HL-60 (cell line): ENCODE measurements at regions not wholly inside any gene's neighbourhood (a gene's known extent, or its start where the extent isn't known, plus 50 kb on each side); places are given as distances from the start of the nearest gene placed in this dataset.

Experiments
- DNase-seq, 2 experiments: peaks; one replicate each; pipeline ENCODE4 v3.0.0-alpha.2; 2010 to 2020; ENCODE audit warnings: low read depth in 1 of 2, low spot score in 1 of 2
- H3K27ac ChIP-seq: fragments of 250-450 bp; sonication (Bioruptor Pico); replicated peaks from 2 replicates; pipeline ENCODE4 v1.5.1; 2020; ENCODE audit warnings: mild to moderate bottlenecking, moderate library complexity
- H3K27me3 ChIP-seq: fragments of 250-450 bp; sonication (Bioruptor Pico); 2 replicates; pipeline ENCODE4 v1.5.1; 2021; ENCODE audit warnings: mild to moderate bottlenecking, moderate library complexity; ENCODE audit not compliant: insufficient read depth, poor library complexity, severe bottlenecking
- H3K4me3 ChIP-seq: replicated peaks from 2 replicates; pipeline ENCODE4 v1.5.1; 2011; ENCODE audit warnings: mild to moderate bottlenecking, control low read depth, low read length; ENCODE audit not compliant: insufficient read depth
- CTCF ChIP-seq: IDR thresholded peaks from one replicate; pipeline ENCODE4 v1.5.1; 2011; ENCODE audit warnings: low read length, control low read depth, inconsistent platforms; ENCODE audit not compliant: insufficient read depth
- GABPA ChIP-seq: IDR thresholded peaks from 2 replicates; pipeline ENCODE4 v1.6.1; 2012; ENCODE audit warnings: low read depth
- POLR2AphosphoS5 ChIP-seq: IDR thresholded peaks from 2 replicates; pipeline ENCODE4 v1.6.1; 2012; ENCODE audit warnings: low read depth
- SPI1 ChIP-seq: IDR thresholded peaks from 2 replicates; pipeline ENCODE4 v1.6.1; 2012; ENCODE audit warnings: low read depth, mild to moderate bottlenecking, borderline replicate concordance
- TF ChIP-seq, protein P1 (sequence below): IDR thresholded peaks from 2 replicates; pipeline ENCODE4 v1.6.1; 2012; ENCODE audit warnings: low read depth; ENCODE audit not compliant: insufficient replicate concordance

GRCh38 chr4:141335166-141335565 lies 114.5 kb downstream of the ZNF330 start:
- TF ChIP-seq GABPA (no peak), CTCF (no peak), SPI1 (no peak), POLR2AphosphoS5 (no peak)
- TF ChIP-seq, protein P1, sequence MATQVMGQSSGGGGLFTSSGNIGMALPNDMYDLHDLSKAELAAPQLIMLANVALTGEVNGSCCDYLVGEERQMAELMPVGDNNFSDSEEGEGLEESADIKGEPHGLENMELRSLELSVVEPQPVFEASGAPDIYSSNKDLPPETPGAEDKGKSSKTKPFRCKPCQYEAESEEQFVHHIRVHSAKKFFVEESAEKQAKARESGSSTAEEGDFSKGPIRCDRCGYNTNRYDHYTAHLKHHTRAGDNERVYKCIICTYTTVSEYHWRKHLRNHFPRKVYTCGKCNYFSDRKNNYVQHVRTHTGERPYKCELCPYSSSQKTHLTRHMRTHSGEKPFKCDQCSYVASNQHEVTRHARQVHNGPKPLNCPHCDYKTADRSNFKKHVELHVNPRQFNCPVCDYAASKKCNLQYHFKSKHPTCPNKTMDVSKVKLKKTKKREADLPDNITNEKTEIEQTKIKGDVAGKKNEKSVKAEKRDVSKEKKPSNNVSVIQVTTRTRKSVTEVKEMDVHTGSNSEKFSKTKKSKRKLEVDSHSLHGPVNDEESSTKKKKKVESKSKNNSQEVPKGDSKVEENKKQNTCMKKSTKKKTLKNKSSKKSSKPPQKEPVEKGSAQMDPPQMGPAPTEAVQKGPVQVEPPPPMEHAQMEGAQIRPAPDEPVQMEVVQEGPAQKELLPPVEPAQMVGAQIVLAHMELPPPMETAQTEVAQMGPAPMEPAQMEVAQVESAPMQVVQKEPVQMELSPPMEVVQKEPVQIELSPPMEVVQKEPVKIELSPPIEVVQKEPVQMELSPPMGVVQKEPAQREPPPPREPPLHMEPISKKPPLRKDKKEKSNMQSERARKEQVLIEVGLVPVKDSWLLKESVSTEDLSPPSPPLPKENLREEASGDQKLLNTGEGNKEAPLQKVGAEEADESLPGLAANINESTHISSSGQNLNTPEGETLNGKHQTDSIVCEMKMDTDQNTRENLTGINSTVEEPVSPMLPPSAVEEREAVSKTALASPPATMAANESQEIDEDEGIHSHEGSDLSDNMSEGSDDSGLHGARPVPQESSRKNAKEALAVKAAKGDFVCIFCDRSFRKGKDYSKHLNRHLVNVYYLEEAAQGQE, result no peak
- H3K27me3 ChIP-seq, result peaks cover 55% of the 10 kb centered on the region
- no peak overlapping the region for H3K27ac ChIP-seq
- no peak for DNase-seq
- no peak overlapping the region for H3K4me3 ChIP-seq

DNA sequence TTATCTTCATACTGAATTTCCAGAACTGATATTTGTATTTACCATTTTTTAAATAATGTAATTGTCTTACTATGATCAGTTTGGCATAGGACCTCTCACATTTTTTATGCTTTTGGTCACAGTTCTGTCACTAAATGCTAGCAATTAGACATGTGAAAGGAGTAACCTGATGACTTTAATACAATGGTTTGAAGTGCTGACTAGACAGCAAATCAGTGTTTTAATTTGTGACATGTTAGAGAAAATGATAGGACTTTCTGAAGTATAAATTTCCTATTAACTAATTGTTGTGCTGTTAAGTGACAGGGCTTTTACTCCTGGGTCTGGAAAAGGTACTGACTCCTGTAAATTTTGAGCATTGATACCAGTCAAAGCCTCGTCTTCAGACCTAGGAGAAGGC lies 117.5 kb downstream of the ZNF330 start:
- Histone ChIP-seq H3K4me3 (no peak overlapping the region), H3K27ac (no peak overlapping the region), H3K27me3 (peaks cover 31% of the 10 kb centered on the region)
- DNase-seq, result no peak
- TF ChIP-seq GABPA (no peak), SPI1 (no peak)

DNA sequence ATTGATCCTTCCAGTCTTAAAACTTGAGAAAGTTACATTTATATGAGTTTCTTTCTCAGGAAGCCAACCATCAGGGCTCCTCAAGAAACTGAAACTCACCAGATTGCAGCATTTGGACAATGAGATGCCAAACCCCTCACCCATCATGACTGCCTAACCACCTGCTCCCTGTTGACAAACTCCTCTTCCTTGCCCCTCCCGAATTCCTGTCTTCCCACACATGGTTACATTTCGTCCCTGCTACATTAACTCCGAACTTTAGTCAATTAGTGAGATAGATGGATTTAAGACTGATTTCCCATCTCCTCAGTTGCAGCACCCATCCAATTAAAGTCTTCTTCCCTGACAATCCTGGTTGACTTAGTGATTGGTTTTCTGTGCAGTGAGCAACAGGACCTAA lies 118.7 kb downstream of the ZNF330 start:
- no peak for DNase-seq
- Histone ChIP-seq H3K27me3 (peaks cover 21% of the 10 kb centered on the region), H3K4me3 (no peak overlapping the region), H3K27ac (no peak overlapping the region)
- no peak for TF ChIP-seq CTCF
- TF ChIP-seq POLR2AphosphoS5, result no peak
- no peak for TF ChIP-seq SPI1
- TF ChIP-seq GABPA, result no peak
- TF ChIP-seq, protein P1, result no peak

DNA sequence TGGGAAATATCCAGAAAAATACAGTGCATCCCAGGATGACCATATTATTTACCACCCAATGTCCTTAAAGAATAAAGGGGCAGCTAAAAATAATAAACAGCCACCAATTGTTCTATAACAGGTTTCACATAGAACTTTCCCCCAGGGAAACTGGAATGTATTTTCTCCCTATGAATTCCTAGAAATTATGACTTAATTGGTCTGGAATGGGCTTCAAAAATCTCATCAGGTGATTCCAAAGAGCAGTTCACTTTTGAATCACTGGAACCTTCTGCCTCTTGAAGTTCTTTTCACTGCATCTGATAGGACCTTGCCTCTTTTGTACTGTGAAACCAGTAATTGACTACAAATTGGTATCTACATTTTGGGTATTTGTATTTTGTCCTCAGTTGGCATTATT lies 119.3 kb downstream of the ZNF330 start:
- no peak for DNase-seq
- Histone ChIP-seq H3K27me3 (peaks cover 15% of the 10 kb centered on the region), H3K27ac (no peak overlapping the region), H3K4me3 (no peak overlapping the region)
- TF ChIP-seq CTCF (no peak), POLR2AphosphoS5 (no peak), GABPA (no peak), SPI1 (no peak)
- TF ChIP-seq, protein P1, result no peak
